GM19463 (cell line): ENCODE measurements at regions not wholly inside any gene's neighbourhood (a gene's known extent, or its start where the extent isn't known, plus 50 kb on each side); places are given as distances from the start of the nearest gene placed in this dataset.

ENCODE experiments used
- ATAC-seq: cut with Tn5 transposase; IDR thresholded peaks from one replicate; pipeline ENCODE4 v1.9.1; 2021; ENCODE audit warnings: mild to moderate bottlenecking, moderate library complexity; ENCODE audit not compliant: unreplicated experiment

GRCh38 chr4:54359919-54360650, 131.0 kb downstream of the PDGFRA start:
- ATAC-seq = no peak

- ATAC-seq = no peak
Measured at GRCh38 chr4:54363037-54363436, 133.9 kb downstream of the PDGFRA start.

- ATAC-seq = no peak
Measured at GRCh38 chr4:54365691-54366090, 136.6 kb downstream of the PDGFRA start.

- ATAC-seq = no peak
Measured at GRCh38 chr4:54367059-54367458, 138.0 kb downstream of the PDGFRA start.

GRCh38 chr4:54368281-54369265, 139.5 kb downstream of the PDGFRA start:
- ATAC-seq = no peak

GRCh38 chr4:54371173-54371572, 142.1 kb downstream of the PDGFRA start:
- no peak for ATAC-seq

- ATAC-seq = no peak
Measured at GRCh38 chr4:54372951-54373350, 143.9 kb downstream of the PDGFRA start.

- no peak for ATAC-seq
Measured at GRCh38 chr4:54373718-54374210, 144.7 kb downstream of the PDGFRA start.

GRCh38 chr4:54378461-54378860, 149.4 kb downstream of the PDGFRA start:
- ATAC-seq = no peak

GRCh38 chr4:54384152-54384551, 155.1 kb downstream of the PDGFRA start:
- ATAC-seq = no peak

- no peak for ATAC-seq
Measured at GRCh38 chr4:54384563-54384962, 155.5 kb downstream of the PDGFRA start.

GRCh38 chr4:54386042-54386669, 157.1 kb downstream of the PDGFRA start:
- no peak for ATAC-seq

GRCh38 chr4:54386693-54387092, 157.6 kb downstream of the PDGFRA start:
- ATAC-seq = no peak

- no peak for ATAC-seq
Measured at GRCh38 chr4:54390670-54391069, 161.6 kb downstream of the PDGFRA start.

GRCh38 chr4:54391104-54391503, 162.0 kb downstream of the PDGFRA start:
- no peak for ATAC-seq

- no peak for ATAC-seq
Measured at GRCh38 chr4:54392479-54392878, 163.4 kb downstream of the PDGFRA start.

GRCh38 chr4:54393243-54393642, 164.2 kb downstream of the PDGFRA start:
- ATAC-seq = no peak

GRCh38 chr4:54395013-54395527, 166.0 kb downstream of the PDGFRA start:
- no peak for ATAC-seq

GRCh38 chr4:54400188-54400587, 171.1 kb downstream of the PDGFRA start:
- ATAC-seq = no peak

GRCh38 chr4:54400802-54401201, 171.7 kb downstream of the PDGFRA start:
- ATAC-seq = no peak

GRCh38 chr4:54402880-54403480, 173.9 kb downstream of the PDGFRA start:
- no peak for ATAC-seq
